MM.1S (cell line): ENCODE measurements at regions not wholly inside any gene's neighbourhood (a gene's known extent, or its start where the extent isn't known, plus 50 kb on each side); places are given as distances from the start of the nearest gene placed in this dataset.
"Not testable (repeated sequence)": the region's sequence is repeated elsewhere in the genome, so short reads cannot be mapped to it uniquely, and the experiment has no call there.

Experiments
- EZH2 ChIP-seq: fragments of 300-600 bp; sonication (generic); optimal IDR thresholded peaks from 2 replicates; pipeline ENCODE3; 2017; ENCODE audit warnings: low read depth, mild to moderate bottlenecking, antibody characterized with exemption, low read length, mixed read lengths
- EZH2phosphoT487 ChIP-seq: fragments of 300-600 bp; sonication (generic); IDR thresholded peaks from 2 replicates; pipeline ENCODE4 v1.6.1; 2018; ENCODE audit warnings: antibody characterized with exemption, low read length
- TF ChIP-seq, protein P1 (sequence below): fragments of 300-600 bp; sonication (generic); IDR thresholded peaks from 2 replicates; pipeline ENCODE4 v1.5.1; 2016; ENCODE audit warnings: antibody characterized with exemption, low read length, mixed read lengths

DNA sequence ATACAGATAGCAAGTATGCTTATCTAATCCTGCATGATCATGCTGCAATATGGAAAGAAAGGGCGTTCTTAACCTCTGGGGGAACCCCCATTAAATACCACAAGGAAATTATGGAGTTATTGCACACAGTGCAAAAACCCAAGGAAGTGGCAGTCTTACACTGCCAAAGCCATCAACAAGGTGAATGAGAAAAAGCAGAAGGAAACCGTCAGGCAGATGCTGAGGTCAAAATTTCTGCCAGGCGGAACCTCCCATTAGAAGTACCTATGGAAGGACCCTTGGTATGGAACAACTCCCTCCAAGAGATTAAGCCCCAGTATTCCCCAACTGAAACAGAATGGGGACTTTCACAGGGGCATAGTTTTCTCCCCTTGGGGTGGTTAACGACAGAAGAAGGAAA is 580.7 kb downstream of the PRR32 start:
- TF ChIP-seq, protein P1, sequence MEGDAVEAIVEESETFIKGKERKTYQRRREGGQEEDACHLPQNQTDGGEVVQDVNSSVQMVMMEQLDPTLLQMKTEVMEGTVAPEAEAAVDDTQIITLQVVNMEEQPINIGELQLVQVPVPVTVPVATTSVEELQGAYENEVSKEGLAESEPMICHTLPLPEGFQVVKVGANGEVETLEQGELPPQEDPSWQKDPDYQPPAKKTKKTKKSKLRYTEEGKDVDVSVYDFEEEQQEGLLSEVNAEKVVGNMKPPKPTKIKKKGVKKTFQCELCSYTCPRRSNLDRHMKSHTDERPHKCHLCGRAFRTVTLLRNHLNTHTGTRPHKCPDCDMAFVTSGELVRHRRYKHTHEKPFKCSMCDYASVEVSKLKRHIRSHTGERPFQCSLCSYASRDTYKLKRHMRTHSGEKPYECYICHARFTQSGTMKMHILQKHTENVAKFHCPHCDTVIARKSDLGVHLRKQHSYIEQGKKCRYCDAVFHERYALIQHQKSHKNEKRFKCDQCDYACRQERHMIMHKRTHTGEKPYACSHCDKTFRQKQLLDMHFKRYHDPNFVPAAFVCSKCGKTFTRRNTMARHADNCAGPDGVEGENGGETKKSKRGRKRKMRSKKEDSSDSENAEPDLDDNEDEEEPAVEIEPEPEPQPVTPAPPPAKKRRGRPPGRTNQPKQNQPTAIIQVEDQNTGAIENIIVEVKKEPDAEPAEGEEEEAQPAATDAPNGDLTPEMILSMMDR, result not testable (repeated sequence)
- TF ChIP-seq EZH2, EZH2phosphoT487: not testable (repeated sequence)
